ENCODE measurements at regions not wholly inside any gene's neighbourhood (a gene's known extent, or its start where the extent isn't known, plus 50 kb on each side); places are given as distances from the start of the nearest gene placed in this dataset.
"Not testable (repeated sequence)": the region's sequence is repeated elsewhere in the genome, so short reads cannot be mapped to it uniquely, and the experiment has no call there.

DNA sequence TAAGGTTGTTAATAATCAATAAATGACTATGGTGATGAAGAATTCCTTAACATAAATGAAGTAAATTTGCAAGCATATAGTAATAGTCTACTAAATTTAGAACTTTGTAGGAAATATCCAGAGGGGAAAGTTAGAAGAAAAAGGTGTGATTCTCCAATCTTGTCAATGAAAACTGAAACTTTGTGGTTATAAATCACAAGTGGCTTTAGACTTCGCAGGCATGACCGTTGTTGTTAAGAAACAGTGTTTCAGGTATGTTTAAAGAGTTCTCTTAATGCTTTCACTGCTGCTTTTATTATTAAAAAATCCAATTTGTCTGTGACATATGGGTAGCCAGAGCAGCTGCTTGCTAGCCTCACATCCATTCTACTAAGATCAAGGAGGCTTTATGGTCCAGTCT is 475.6 kb upstream of the ADGRB3 start:
- H3K27me3 ChIP-seq = no peaks in the 10 kb centered on the region
- H3K4me1 ChIP-seq = no peaks in the 10 kb centered on the region
- H3K27ac ChIP-seq = no peak overlapping the region
- H4K20me1 ChIP-seq = no peaks in the 10 kb centered on the region
- peaks cover 16 to 23% (median 17%) of the 10 kb centered on the region in 11 experiments for H3K9me3 ChIP-seq (replicated peaks in 1 of 11)
- no peak overlapping the region for H3K4me2 ChIP-seq
- H3K36me3 ChIP-seq = no peaks in the 10 kb centered on the region
- H3K4me3 ChIP-seq = no peak overlapping the region
- no peak overlapping the region for H3K9ac ChIP-seq
- TF ChIP-seq Cebpa-rat (IDR thresholded peaks at IDR 0.05) = no peak

DNA sequence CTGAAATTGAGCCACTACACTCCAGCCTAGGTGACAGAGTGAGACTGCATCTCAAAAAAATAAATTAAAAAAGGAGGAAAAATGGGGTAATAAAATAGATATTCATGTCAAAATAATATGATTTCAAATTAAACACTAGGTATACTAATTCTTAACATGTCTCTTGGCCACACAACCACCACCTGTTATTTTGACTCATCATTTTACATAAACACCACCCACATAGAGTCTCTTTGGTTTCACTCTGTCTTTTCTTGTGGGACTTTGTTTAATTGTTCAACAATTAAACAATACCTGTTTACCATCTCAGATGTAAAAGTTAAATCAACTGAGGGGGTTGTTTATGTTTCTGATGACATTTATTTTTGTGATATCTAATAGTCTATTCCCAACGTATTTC is 476.8 kb upstream of the ADGRB3 start:
- no peaks in the 10 kb centered on the region for H3K36me3 ChIP-seq

GRCh38 chr6:68144667-68145066 is 490.4 kb upstream of the ADGRB3 start:
- no peaks in the 10 kb centered on the region for H4K20me1 ChIP-seq
- no peak overlapping the region for H3K27ac ChIP-seq
- H3K9ac ChIP-seq = no peak overlapping the region
- no peaks in the 10 kb centered on the region for H3K4me1 ChIP-seq
- H3K36me3 ChIP-seq = no peaks in the 10 kb centered on the region
- H3K9me3 ChIP-seq (replicated peaks in 1 of 11) = no peaks in the 10 kb centered on the region
- H3K4me2 ChIP-seq = no peak overlapping the region
- no peak for TF ChIP-seq Cebpa-rat (IDR thresholded peaks at IDR 0.05)
- no peak overlapping the region for H3K4me3 ChIP-seq
- no peaks in the 10 kb centered on the region for H3K27me3 ChIP-seq

More for the DNA sequence above, 476.8 kb upstream of the ADGRB3 start:
- H3K9me3 ChIP-seq (replicated peaks in 1 of 11) = peaks cover 16 to 24% (median 17%) of the 10 kb centered on the region in 11 experiments
- no peak for TF ChIP-seq Cebpa-rat (IDR thresholded peaks at IDR 0.05)
- H4K20me1 ChIP-seq = no peaks in the 10 kb centered on the region
- no peak overlapping the region for H3K4me3 ChIP-seq
- no peak overlapping the region for H3K4me2 ChIP-seq
- no peaks in the 10 kb centered on the region for H3K27me3 ChIP-seq
- no peak overlapping the region for H3K9ac ChIP-seq
- H3K4me1 ChIP-seq = no peaks in the 10 kb centered on the region
- H3K27ac ChIP-seq = no peak overlapping the region

DNA sequence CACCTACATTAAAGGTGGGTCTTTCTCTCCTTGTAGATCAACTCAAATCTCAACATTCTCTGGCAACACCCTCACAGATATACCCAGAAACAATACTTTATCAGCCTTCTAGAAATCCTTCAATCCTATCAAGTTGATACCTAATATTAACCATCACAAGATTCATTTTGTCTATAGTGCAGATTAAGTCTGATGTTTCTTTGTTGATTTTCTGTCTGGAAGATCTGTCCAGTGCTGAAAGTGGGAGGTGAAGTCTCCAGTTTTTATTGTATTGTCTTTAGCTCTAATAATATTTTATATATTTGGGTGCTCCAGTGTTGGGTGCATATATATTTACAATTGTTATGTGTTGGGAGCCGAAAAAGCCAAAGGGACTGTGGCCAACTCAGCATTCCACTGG is 493.9 kb upstream of the ADGRB3 start:
- Histone ChIP-seq H3K27ac (no peak overlapping the region), H3K27me3 (no peaks in the 10 kb centered on the region), H4K20me1 (no peaks in the 10 kb centered on the region), H3K9ac (no peak overlapping the region), H3K9me3 (replicated peaks in 1 of 11) (no peaks in the 10 kb centered on the region), H3K36me3 (no peaks in the 10 kb centered on the region), H3K4me3 (no peak overlapping the region), H3K4me1 (no peaks in the 10 kb centered on the region), H3K4me2 (no peak overlapping the region)
- no peak for TF ChIP-seq Cebpa-rat (IDR thresholded peaks at IDR 0.05)

DNA sequence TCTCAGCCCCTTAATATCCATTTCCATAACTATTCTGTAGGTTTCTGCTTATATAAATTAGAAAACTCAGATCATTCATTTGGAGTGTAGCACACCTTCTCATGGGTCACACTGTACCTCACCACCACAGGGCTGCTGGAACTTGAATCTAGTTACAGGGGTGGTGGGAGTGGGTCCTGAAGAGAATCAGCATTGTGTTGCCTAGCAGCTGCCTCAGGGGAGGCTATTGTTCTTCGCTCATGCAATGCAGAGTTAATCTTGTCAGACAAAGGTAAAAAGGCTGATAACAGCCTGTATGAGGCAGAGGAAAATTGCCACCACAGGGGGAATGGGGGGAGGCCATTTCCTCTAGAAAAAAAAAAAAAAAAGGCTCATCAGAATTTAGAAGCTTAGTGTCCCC is 496.0 kb upstream of the ADGRB3 start:
- Histone ChIP-seq H3K4me1 (no peaks in the 10 kb centered on the region), H3K9ac (no peak overlapping the region), H3K4me2 (no peak overlapping the region), H3K4me3 (no peak overlapping the region), H3K27ac (no peak overlapping the region), H3K9me3 (replicated peaks in 1 of 11) (no peaks in the 10 kb centered on the region), H4K20me1 (no peaks in the 10 kb centered on the region), H3K36me3 (no peaks in the 10 kb centered on the region), H3K27me3 (no peaks in the 10 kb centered on the region)
- TF ChIP-seq Cebpa-rat (IDR thresholded peaks at IDR 0.05) = no peak

GRCh38 chr6:68134796-68135195 is 500.3 kb upstream of the ADGRB3 start:
- H3K4me1 ChIP-seq = no peaks in the 10 kb centered on the region
- no peaks in the 10 kb centered on the region for H3K27me3 ChIP-seq
- H4K20me1 ChIP-seq = no peaks in the 10 kb centered on the region
- no peaks in the 10 kb centered on the region for H3K9me3 ChIP-seq (replicated peaks in 1 of 11)
- no peak overlapping the region for H3K9ac ChIP-seq
- no peak overlapping the region for H3K4me2 ChIP-seq
- no peak for TF ChIP-seq Cebpa-rat (IDR thresholded peaks at IDR 0.05)
- no peaks in the 10 kb centered on the region for H3K36me3 ChIP-seq
- no peak overlapping the region for H3K4me3 ChIP-seq
- no peak overlapping the region for H3K27ac ChIP-seq

GRCh38 chr6:68128211-68128610 is 506.9 kb upstream of the ADGRB3 start:
- no peak overlapping the region for H3K27ac ChIP-seq
- no peak overlapping the region for H3K4me3 ChIP-seq
- no peaks in the 10 kb centered on the region for H4K20me1 ChIP-seq
- H3K27me3 ChIP-seq = no peaks in the 10 kb centered on the region
- H3K4me1 ChIP-seq = peaks cover 0 to 10% (median 0%) of the 10 kb centered on the region in 10 experiments; a peak in 4 of 20 replicates
- no peak for TF ChIP-seq Cebpa-rat (IDR thresholded peaks at IDR 0.05)
- H3K36me3 ChIP-seq = no peaks in the 10 kb centered on the region
- peaks cover under 1 to 4% (median 1%) of the 10 kb centered on the region in 11 experiments; a peak in 18 of 22 replicates for H3K9me3 ChIP-seq (replicated peaks in 1 of 11)
- peak overlapping the region in 2 of 11 experiments; percentile 8 to 14; a peak in 2 of 22 replicates for H3K4me2 ChIP-seq
- no peak overlapping the region for H3K9ac ChIP-seq

DNA sequence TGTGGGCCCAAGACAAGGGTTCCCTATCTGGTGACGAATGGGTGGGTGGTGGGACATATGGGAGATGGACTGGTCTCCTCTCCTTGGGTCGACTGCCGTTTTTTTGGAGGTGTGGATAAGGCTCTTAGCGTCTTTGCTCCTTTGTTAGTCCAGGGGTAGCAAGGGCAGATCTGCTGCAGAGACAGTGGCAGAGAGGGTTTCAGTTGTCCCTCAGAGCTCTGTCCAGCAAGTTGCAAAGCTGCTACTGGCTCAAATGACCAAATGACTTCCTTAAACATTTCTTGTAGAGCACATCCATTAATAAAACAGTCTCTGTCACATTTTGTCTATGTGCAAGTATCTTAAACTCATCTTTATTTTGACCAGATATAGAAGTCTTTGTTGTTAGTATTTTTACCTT is 508.0 kb upstream of the ADGRB3 start:
- no peak overlapping the region for H3K4me2 ChIP-seq
- no peaks in the 10 kb centered on the region for H3K36me3 ChIP-seq
- H3K4me3 ChIP-seq = no peak overlapping the region
- no peak overlapping the region for H3K9ac ChIP-seq
- H3K9me3 ChIP-seq (replicated peaks in 1 of 11) = peaks cover 11 to 16% (median 12%) of the 10 kb centered on the region in 11 experiments
- H3K4me1 ChIP-seq = peaks cover 0 to 10% (median 0%) of the 10 kb centered on the region in 10 experiments; a peak in 4 of 20 replicates
- no peak for TF ChIP-seq Cebpa-rat (IDR thresholded peaks at IDR 0.05)
- H3K27me3 ChIP-seq = no peaks in the 10 kb centered on the region
- no peaks in the 10 kb centered on the region for H4K20me1 ChIP-seq
- no peak overlapping the region for H3K27ac ChIP-seq

DNA sequence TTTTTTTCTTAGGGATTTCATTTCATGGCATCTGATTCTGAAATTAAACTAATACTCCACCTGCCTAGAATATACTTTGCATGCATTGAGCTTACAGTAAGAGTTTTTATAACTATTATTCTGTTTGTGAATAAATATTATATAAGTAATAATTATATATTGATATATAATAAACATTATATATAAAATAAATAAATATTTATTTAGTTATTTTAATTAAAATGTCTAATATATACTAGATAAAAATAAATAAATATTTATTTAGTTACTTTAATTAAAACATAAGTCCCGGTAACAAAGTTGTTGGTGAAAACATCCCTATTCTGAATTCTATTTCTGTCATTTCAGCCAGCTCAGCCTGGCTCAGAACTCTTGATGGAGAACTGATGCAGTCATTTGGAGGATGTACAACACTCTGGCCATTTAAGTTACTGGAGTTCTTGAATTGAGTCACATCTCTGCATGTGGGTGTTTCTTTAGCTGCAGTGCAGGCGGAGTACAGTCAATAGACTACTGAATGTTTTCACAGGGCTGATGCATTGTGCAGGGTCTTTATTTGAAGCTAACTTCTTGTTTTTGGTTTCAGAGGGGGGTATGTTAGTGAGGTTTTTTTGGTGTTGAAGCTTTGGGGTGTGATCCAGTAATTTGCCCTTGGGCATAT is 508.9 kb upstream of the ADGRB3 start:
- Histone ChIP-seq H3K4me1 (peaks cover 0 to 10% (median 0%) of the 10 kb centered on the region in 10 experiments; a peak in 4 of 20 replicates), H3K9me3 (replicated peaks in 1 of 11) (peaks cover 20 to 24% (median 21%) of the 10 kb centered on the region in 11 experiments), H4K20me1 (no peaks in the 10 kb centered on the region), H3K9ac (no peak overlapping the region), H3K36me3 (peaks cover 0 to 3% (median 0%) of the 10 kb centered on the region in 11 experiments; a peak in 1 of 22 replicates), H3K27ac (no peak overlapping the region), H3K4me2 (no peak overlapping the region), H3K27me3 (no peaks in the 10 kb centered on the region), H3K4me3 (no peak overlapping the region)
- no peak for TF ChIP-seq Cebpa-rat (IDR thresholded peaks at IDR 0.05)

DNA sequence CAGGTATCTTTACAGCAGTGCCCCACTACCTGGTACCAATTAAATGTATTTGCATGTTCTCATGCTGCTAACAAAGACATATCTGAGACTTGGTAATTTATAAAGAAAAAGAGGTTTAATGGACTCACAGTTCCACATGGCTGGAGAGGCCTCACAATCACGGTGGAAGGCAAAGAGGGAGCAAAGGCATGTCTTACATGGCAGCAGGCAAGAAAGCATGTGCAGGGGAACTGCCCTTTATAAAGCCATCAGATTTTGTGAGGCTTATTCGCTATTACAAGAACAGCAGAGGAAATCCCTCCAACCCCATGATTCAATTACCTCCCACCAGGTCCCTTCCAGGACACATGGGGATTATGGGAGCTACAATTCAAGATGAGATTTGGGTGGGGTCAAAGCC is 512.1 kb upstream of the ADGRB3 start:
- not testable (repeated sequence) for H3K36me3 ChIP-seq

More for the DNA sequence above, 512.1 kb upstream of the ADGRB3 start:
- not testable (repeated sequence) for H3K4me2 ChIP-seq, H3K27ac ChIP-seq, H3K4me1 ChIP-seq, H3K27me3 ChIP-seq, H3K9ac ChIP-seq, H4K20me1 ChIP-seq, H3K4me3 ChIP-seq
- H3K9me3 ChIP-seq (replicated peaks in 1 of 11) = peaks cover 25 to 28% (median 26%) of the 10 kb centered on the region in 11 experiments
